ENCODE measurements at regions not wholly inside any gene's neighbourhood (a gene's known extent, or its start where the extent isn't known, plus 50 kb on each side); places are given as distances from the start of the nearest gene placed in this dataset.
A peak's percentile ranks its signal among the peaks of the same experiment; 100 is the strongest.

- H3K4me3 Mint-ChIP-seq (ENCODE audit: unreplicated experiment), result no peak overlapping the region
- H3K27me3 Mint-ChIP-seq (ENCODE audit: unreplicated experiment), result no peaks in the 10 kb centered on the region
- no peaks in the 10 kb centered on the region for H3K9me3 Mint-ChIP-seq (ENCODE audit: unreplicated experiment)
- TF ChIP-seq CTCF (IDR thresholded peaks at IDR 0.05), result no peak
- H3K27ac Mint-ChIP-seq (ENCODE audit: unreplicated experiment), result no peak overlapping the region
- peaks cover 6% of the 10 kb centered on the region for H3K4me1 Mint-ChIP-seq (ENCODE audit: unreplicated experiment)
- H3K36me3 Mint-ChIP-seq (ENCODE audit: unreplicated experiment), result no peaks in the 10 kb centered on the region
- no peak for DNase-seq (ENCODE audit: extremely low spot score, unreplicated experiment)
Observed at GRCh38 chr12:28996688-28997087, 152.4 kb upstream of the FAR2 start.

- peak; percentile 71 for TF ChIP-seq CTCF (IDR thresholded peaks at IDR 0.05)
Observed at GRCh38 chr12:28998662-28999120, 150.4 kb upstream of the FAR2 start.

GRCh38 chr12:29004066-29004935, 144.8 kb upstream of the FAR2 start:
- DNase-seq (ENCODE audit: extremely low spot score, unreplicated experiment), result no peak
- H3K9me3 Mint-ChIP-seq (ENCODE audit: unreplicated experiment), result no peaks in the 10 kb centered on the region
- no peaks in the 10 kb centered on the region for H3K36me3 Mint-ChIP-seq (ENCODE audit: unreplicated experiment)
- no peak overlapping the region for H3K27ac Mint-ChIP-seq (ENCODE audit: unreplicated experiment)
- no peaks in the 10 kb centered on the region for H3K27me3 Mint-ChIP-seq (ENCODE audit: unreplicated experiment)
- no peak overlapping the region for H3K4me3 Mint-ChIP-seq (ENCODE audit: unreplicated experiment)
- TF ChIP-seq CTCF (IDR thresholded peaks at IDR 0.05), result no peak
- H3K4me1 Mint-ChIP-seq (ENCODE audit: unreplicated experiment), result no peaks in the 10 kb centered on the region

More at GRCh38 chr12:28998662-28999120, 150.4 kb upstream of the FAR2 start:
- Mint-ChIP-seq H3K4me3 (ENCODE audit: unreplicated experiment) (no peak overlapping the region), H3K36me3 (ENCODE audit: unreplicated experiment) (no peaks in the 10 kb centered on the region), H3K4me1 (ENCODE audit: unreplicated experiment) (peaks cover 6% of the 10 kb centered on the region), H3K27me3 (ENCODE audit: unreplicated experiment) (no peaks in the 10 kb centered on the region), H3K27ac (ENCODE audit: unreplicated experiment) (no peak overlapping the region), H3K9me3 (ENCODE audit: unreplicated experiment) (no peaks in the 10 kb centered on the region)
- DNase-seq (ENCODE audit: extremely low spot score, unreplicated experiment), result no peak

- H3K4me3 Mint-ChIP-seq (ENCODE audit: unreplicated experiment), result no peak overlapping the region
- TF ChIP-seq CTCF (IDR thresholded peaks at IDR 0.05), result no peak
- H3K27ac Mint-ChIP-seq (ENCODE audit: unreplicated experiment), result no peak overlapping the region
- no peaks in the 10 kb centered on the region for H3K36me3 Mint-ChIP-seq (ENCODE audit: unreplicated experiment)
- no peaks in the 10 kb centered on the region for H3K4me1 Mint-ChIP-seq (ENCODE audit: unreplicated experiment)
- DNase-seq (ENCODE audit: extremely low spot score, unreplicated experiment), result no peak
- no peaks in the 10 kb centered on the region for H3K9me3 Mint-ChIP-seq (ENCODE audit: unreplicated experiment)
- no peaks in the 10 kb centered on the region for H3K27me3 Mint-ChIP-seq (ENCODE audit: unreplicated experiment)
Observed at GRCh38 chr12:29004936-29005304, 144.2 kb upstream of the FAR2 start.

- Mint-ChIP-seq H3K9me3 (ENCODE audit: unreplicated experiment) (no peaks in the 10 kb centered on the region), H3K27me3 (ENCODE audit: unreplicated experiment) (peaks cover 5% of the 10 kb centered on the region), H3K4me1 (ENCODE audit: unreplicated experiment) (no peaks in the 10 kb centered on the region), H3K36me3 (ENCODE audit: unreplicated experiment) (no peaks in the 10 kb centered on the region), H3K4me3 (ENCODE audit: unreplicated experiment) (no peak overlapping the region), H3K27ac (ENCODE audit: unreplicated experiment) (no peak overlapping the region)
- DNase-seq (ENCODE audit: extremely low spot score, unreplicated experiment), result no peak
- no peak for TF ChIP-seq CTCF (IDR thresholded peaks at IDR 0.05)
Observed at GRCh38 chr12:29008786-29009185, 140.3 kb upstream of the FAR2 start.

Measured in osteocyte (in vitro differentiated cells).